HEK293 (cell line): ENCODE measurements at regions not wholly inside any gene's neighbourhood (a gene's known extent, or its start where the extent isn't known, plus 50 kb on each side); places are given as distances from the start of the nearest gene placed in this dataset.

Source experiments
- GLI2 ChIP-seq: fragments of 450-650 bp; formaldehyde crosslinking; IDR thresholded peaks from 2 replicates; pipeline ENCODE4; 2017; ENCODE audit warnings: missing biosample characterization, missing genetic modification characterization, low read depth, borderline replicate concordance
- GLI4 ChIP-seq: fragments of 450-650 bp; formaldehyde crosslinking; IDR thresholded peaks from 2 replicates; pipeline ENCODE4 v1.5.1; 2016; ENCODE audit warnings: missing biosample characterization, missing genetic modification characterization
- KLF1 ChIP-seq: fragments of 450-650 bp; formaldehyde crosslinking; IDR thresholded peaks from 2 replicates; pipeline ENCODE4 v1.5.1; 2016; ENCODE audit warnings: missing biosample characterization, missing genetic modification characterization
- KLF8 ChIP-seq: fragments of 450-650 bp; formaldehyde crosslinking; IDR thresholded peaks from 2 replicates; pipeline ENCODE4 v1.5.1; 2016; ENCODE audit warnings: missing biosample characterization, missing genetic modification characterization
- KLF9 ChIP-seq: fragments of 450-650 bp; formaldehyde crosslinking; IDR thresholded peaks from 2 replicates; pipeline ENCODE4 v1.5.1; 2016; ENCODE audit warnings: missing biosample characterization, missing genetic modification characterization, low read depth
- TRIM28 ChIP-seq: IDR thresholded peaks from 2 replicates; pipeline ENCODE4 v1.6.1; 2011; ENCODE audit warnings: low read length, control low read depth, borderline replicate concordance
- YY1 ChIP-seq: fragments of 450-650 bp; formaldehyde crosslinking; IDR thresholded peaks from 2 replicates; pipeline ENCODE4 v1.5.1; 2018; ENCODE audit warnings: missing biosample characterization, missing genetic modification characterization
- ZBTB20 ChIP-seq: fragments of 450-650 bp; formaldehyde crosslinking; IDR thresholded peaks from 2 replicates; pipeline ENCODE4 v1.5.1; 2016; ENCODE audit warnings: missing biosample characterization, missing genetic modification characterization
- ZNF138 ChIP-seq: fragments of 450-650 bp; formaldehyde crosslinking; IDR thresholded peaks from 2 replicates; pipeline ENCODE4 v1.5.1; 2016; ENCODE audit warnings: missing biosample characterization, missing genetic modification characterization, borderline replicate concordance
- ZNF155 ChIP-seq: fragments of 450-650 bp; formaldehyde crosslinking; IDR thresholded peaks from 2 replicates; pipeline ENCODE4 v1.5.1; 2016; ENCODE audit warnings: missing biosample characterization, missing genetic modification characterization
- ZNF221 ChIP-seq: fragments of 450-650 bp; formaldehyde crosslinking; IDR thresholded peaks from 2 replicates; pipeline ENCODE4 v1.5.1; 2017; ENCODE audit warnings: missing biosample characterization, missing genetic modification characterization, borderline replicate concordance
- ZNF274 ChIP-seq, 2 experiments: fragments of 200-500 bp in 1 of 2; fragments of 450-650 bp in 1 of 2; sonication (Bioruptor generic) in 1 of 2; formaldehyde crosslinking in 1 of 2; IDR thresholded peaks; 2 replicates each; pipeline versions ENCODE4 v1.5.1 to v1.6.1; 2014 to 2016; ENCODE audit warnings: borderline replicate concordance in 1 of 2, inconsistent platforms in 1 of 2, low read length in 1 of 2, missing biosample characterization in 1 of 2, missing genetic modification characterization in 1 of 2
- ZNF335 ChIP-seq: fragments of 450-650 bp; formaldehyde crosslinking; conservative IDR thresholded peaks from 2 replicates; pipeline ENCODE4 v1.5.1; 2016; ENCODE audit warnings: missing biosample characterization, missing genetic modification characterization
- ZNF350 ChIP-seq: fragments of 450-650 bp; formaldehyde crosslinking; IDR thresholded peaks from 2 replicates; pipeline ENCODE4 v1.5.0; 2017; ENCODE audit warnings: missing biosample characterization, mild to moderate bottlenecking, missing genetic modification characterization
- ZNF366 ChIP-seq: fragments of 450-650 bp; formaldehyde crosslinking; conservative IDR thresholded peaks from 2 replicates; pipeline ENCODE4 v1.5.1; 2016; ENCODE audit warnings: missing biosample characterization, missing genetic modification characterization
- ZNF394 ChIP-seq: fragments of 450-650 bp; formaldehyde crosslinking; IDR thresholded peaks from 2 replicates; pipeline ENCODE4 v1.5.1; 2016; ENCODE audit warnings: missing biosample characterization, missing genetic modification characterization, mild to moderate bottlenecking, moderate library complexity, borderline replicate concordance
- ZNF426 ChIP-seq: fragments of 450-650 bp; formaldehyde crosslinking; IDR thresholded peaks from 2 replicates; pipeline ENCODE4 v1.5.1; 2017; ENCODE audit warnings: missing biosample characterization, missing genetic modification characterization, mild to moderate bottlenecking, inconsistent platforms, moderate library complexity
- ZNF473 ChIP-seq: fragments of 450-650 bp; formaldehyde crosslinking; IDR thresholded peaks from 2 replicates; pipeline ENCODE4 v1.5.1; 2017; ENCODE audit warnings: missing biosample characterization, missing genetic modification characterization
- ZNF560 ChIP-seq: fragments of 450-650 bp; formaldehyde crosslinking; IDR thresholded peaks from 2 replicates; pipeline ENCODE4 v1.5.1; 2017; ENCODE audit warnings: missing biosample characterization, missing genetic modification characterization, borderline replicate concordance
- ZNF561 ChIP-seq: fragments of 450-650 bp; IDR thresholded peaks from 2 replicates; pipeline ENCODE4 v1.5.1; 2018; ENCODE audit warnings: missing biosample characterization, missing genetic modification characterization, borderline replicate concordance
- ZNF610 ChIP-seq: fragments of 450-650 bp; formaldehyde crosslinking; IDR thresholded peaks from 2 replicates; pipeline ENCODE4 v1.5.1; 2016; ENCODE audit warnings: missing biosample characterization, missing genetic modification characterization, borderline replicate concordance
- ZNF660 ChIP-seq: fragments of 450-650 bp; IDR thresholded peaks from 2 replicates; pipeline ENCODE4 v1.5.1; 2018; ENCODE audit warnings: missing biosample characterization, mild to moderate bottlenecking, missing genetic modification characterization
- ZNF768 ChIP-seq: fragments of 450-650 bp; formaldehyde crosslinking; IDR thresholded peaks from 2 replicates; pipeline ENCODE4 v1.5.1; 2018; ENCODE audit warnings: missing biosample characterization, mild to moderate bottlenecking, missing genetic modification characterization
- ZNF776 ChIP-seq: fragments of 450-650 bp; formaldehyde crosslinking; IDR thresholded peaks from 2 replicates; pipeline ENCODE4 v1.5.0; 2017; ENCODE audit warnings: missing biosample characterization, missing genetic modification characterization, borderline replicate concordance
- ZNF791 ChIP-seq: fragments of 450-650 bp; formaldehyde crosslinking; IDR thresholded peaks from 2 replicates; pipeline ENCODE4 v1.5.1; 2016; ENCODE audit warnings: missing biosample characterization, missing genetic modification characterization
- ZNF837 ChIP-seq: fragments of 450-650 bp; formaldehyde crosslinking; IDR thresholded peaks from 2 replicates; pipeline ENCODE4 v1.5.1; 2016; ENCODE audit warnings: missing biosample characterization, missing genetic modification characterization
- TF ChIP-seq, protein P1 (sequence below): fragments of 450-650 bp; formaldehyde crosslinking; IDR thresholded peaks from 2 replicates; pipeline ENCODE4 v1.5.1; 2016; ENCODE audit warnings: missing biosample characterization, missing genetic modification characterization, low read depth
- TF ChIP-seq, protein P2 (sequence below): fragments of 450-650 bp; formaldehyde crosslinking; IDR thresholded peaks from 2 replicates; pipeline ENCODE4 v1.5.1; 2017; ENCODE audit warnings: missing biosample characterization, missing genetic modification characterization
- TF ChIP-seq, protein P3 (sequence below): fragments of 450-650 bp; formaldehyde crosslinking; IDR thresholded peaks from 2 replicates; pipeline ENCODE4 v1.5.1; 2016; ENCODE audit warnings: missing biosample characterization, missing genetic modification characterization
- TF ChIP-seq, protein P4 (sequence below): fragments of 450-650 bp; formaldehyde crosslinking; IDR thresholded peaks from 2 replicates; pipeline ENCODE4 v1.5.1; 2017; ENCODE audit warnings: missing biosample characterization, missing genetic modification characterization
- TF ChIP-seq, protein P5 (sequence below): fragments of 450-650 bp; formaldehyde crosslinking; IDR thresholded peaks from 2 replicates; pipeline ENCODE4 v1.5.1; 2016; ENCODE audit warnings: missing biosample characterization, missing genetic modification characterization

DNA sequence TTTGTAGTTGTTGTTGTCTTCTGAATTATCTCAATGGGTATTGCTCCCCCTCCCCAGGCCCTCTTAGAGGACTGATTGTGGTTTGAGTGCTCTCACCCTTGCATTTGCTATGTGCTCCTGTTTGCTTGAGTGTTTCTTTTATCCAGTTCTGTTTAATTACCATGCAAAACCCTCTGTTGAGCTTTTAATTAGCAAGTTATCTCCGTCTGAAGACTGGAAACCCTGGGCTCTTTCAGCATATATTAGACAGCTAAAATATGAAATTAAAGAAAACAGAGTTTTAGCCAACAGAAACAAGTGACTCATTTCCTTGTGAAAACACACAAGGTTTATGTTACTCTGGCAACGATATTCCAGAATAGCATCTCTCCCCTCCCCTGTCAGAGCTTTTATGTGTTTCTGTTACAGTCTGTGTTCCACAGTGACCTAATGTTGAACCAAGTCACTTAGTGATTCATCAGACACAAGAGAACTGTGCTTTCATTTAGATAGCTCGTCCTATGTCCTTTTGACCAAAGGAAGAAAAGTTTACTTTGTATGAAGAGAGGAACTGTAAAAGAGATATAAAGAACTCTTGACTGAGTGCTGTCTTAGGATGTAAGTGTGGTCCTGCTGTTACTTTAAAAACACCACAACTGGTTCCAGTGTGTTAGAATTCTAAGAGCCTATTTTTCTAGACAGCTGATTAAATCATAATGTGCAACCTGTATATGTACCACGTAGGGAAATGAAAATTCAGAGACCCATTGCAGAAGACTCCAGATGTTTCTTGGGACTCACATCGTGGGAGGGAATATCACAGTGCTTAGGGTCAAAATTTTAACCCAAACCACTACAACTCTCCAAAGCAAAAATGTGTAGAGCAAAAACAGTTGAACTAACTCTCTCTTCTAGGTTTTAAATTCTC, 172.8 kb upstream of the RBMS1 start (continued):
- TF ChIP-seq, protein P1, sequence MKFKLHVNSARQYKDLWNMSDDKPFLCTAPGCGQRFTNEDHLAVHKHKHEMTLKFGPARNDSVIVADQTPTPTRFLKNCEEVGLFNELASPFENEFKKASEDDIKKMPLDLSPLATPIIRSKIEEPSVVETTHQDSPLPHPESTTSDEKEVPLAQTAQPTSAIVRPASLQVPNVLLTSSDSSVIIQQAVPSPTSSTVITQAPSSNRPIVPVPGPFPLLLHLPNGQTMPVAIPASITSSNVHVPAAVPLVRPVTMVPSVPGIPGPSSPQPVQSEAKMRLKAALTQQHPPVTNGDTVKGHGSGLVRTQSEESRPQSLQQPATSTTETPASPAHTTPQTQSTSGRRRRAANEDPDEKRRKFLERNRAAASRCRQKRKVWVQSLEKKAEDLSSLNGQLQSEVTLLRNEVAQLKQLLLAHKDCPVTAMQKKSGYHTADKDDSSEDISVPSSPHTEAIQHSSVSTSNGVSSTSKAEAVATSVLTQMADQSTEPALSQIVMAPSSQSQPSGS (tag by site-specific recombination): 0 out of 2 replicates have a peak, but pooled peaks have one; percentile 25
- TF ChIP-seq ZNF426 (tag by site-specific recombination) (no peak), ZNF138 (no peak), KLF8 (tag by site-specific recombination) (peak; percentile 38; the same call in 1 of the 2 replicates), ZNF837 (tag by site-specific recombination) (no peak), ZNF335 (tag by site-specific recombination) (peak; percentile 78), ZNF561 (peak; percentile 29; the same call in 1 of the 2 replicates), GLI2 (no peak), ZNF560 (tag by site-specific recombination) (no peak), ZNF366 (tag by site-specific recombination) (peak; percentile 64), ZNF473 (no peak), KLF9 (tag by site-specific recombination) (no peak), KLF1 (tag by site-specific recombination) (no peak), ZNF221 (tag by site-specific recombination) (no peak), ZNF155 (tag by site-specific recombination) (no peak), YY1 (no peak), ZNF768 (tag by site-specific recombination) (no peak), ZBTB20 (tag by site-specific recombination) (no peak), ZNF660 (tag by site-specific recombination) (0 out of 2 replicates have a peak, but pooled peaks have one; percentile 20), ZNF610 (tag by site-specific recombination) (no peak), ZNF274 (IDR thresholded peaks at IDR 0.05; ENCODE audit: low read length) (no peak), ZNF274 (tag by site-specific recombination; IDR thresholded peaks at IDR 0.05; ENCODE audit: borderline replicate concordance) (no peak), TRIM28 (peak; percentile 91; the same call in 1 of the 2 replicates), ZNF791 (tag by site-specific recombination) (no peak), ZNF394 (no peak), ZNF776 (tag by site-specific recombination) (no peak), GLI4 (tag by site-specific recombination) (no peak), ZNF350 (tag by site-specific recombination) (no peak)
- TF ChIP-seq, protein P2, sequence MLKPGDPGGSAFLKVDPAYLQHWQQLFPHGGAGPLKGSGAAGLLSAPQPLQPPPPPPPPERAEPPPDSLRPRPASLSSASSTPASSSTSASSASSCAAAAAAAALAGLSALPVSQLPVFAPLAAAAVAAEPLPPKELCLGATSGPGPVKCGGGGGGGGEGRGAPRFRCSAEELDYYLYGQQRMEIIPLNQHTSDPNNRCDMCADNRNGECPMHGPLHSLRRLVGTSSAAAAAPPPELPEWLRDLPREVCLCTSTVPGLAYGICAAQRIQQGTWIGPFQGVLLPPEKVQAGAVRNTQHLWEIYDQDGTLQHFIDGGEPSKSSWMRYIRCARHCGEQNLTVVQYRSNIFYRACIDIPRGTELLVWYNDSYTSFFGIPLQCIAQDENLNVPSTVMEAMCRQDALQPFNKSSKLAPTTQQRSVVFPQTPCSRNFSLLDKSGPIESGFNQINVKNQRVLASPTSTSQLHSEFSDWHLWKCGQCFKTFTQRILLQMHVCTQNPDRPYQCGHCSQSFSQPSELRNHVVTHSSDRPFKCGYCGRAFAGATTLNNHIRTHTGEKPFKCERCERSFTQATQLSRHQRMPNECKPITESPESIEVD (tag by site-specific recombination): peak; percentile 95
- TF ChIP-seq, protein P3, sequence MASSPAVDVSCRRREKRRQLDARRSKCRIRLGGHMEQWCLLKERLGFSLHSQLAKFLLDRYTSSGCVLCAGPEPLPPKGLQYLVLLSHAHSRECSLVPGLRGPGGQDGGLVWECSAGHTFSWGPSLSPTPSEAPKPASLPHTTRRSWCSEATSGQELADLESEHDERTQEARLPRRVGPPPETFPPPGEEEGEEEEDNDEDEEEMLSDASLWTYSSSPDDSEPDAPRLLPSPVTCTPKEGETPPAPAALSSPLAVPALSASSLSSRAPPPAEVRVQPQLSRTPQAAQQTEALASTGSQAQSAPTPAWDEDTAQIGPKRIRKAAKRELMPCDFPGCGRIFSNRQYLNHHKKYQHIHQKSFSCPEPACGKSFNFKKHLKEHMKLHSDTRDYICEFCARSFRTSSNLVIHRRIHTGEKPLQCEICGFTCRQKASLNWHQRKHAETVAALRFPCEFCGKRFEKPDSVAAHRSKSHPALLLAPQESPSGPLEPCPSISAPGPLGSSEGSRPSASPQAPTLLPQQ (tag by site-specific recombination): 0 out of 2 replicates have a peak, but pooled peaks have one; percentile 18
- TF ChIP-seq, protein P4, sequence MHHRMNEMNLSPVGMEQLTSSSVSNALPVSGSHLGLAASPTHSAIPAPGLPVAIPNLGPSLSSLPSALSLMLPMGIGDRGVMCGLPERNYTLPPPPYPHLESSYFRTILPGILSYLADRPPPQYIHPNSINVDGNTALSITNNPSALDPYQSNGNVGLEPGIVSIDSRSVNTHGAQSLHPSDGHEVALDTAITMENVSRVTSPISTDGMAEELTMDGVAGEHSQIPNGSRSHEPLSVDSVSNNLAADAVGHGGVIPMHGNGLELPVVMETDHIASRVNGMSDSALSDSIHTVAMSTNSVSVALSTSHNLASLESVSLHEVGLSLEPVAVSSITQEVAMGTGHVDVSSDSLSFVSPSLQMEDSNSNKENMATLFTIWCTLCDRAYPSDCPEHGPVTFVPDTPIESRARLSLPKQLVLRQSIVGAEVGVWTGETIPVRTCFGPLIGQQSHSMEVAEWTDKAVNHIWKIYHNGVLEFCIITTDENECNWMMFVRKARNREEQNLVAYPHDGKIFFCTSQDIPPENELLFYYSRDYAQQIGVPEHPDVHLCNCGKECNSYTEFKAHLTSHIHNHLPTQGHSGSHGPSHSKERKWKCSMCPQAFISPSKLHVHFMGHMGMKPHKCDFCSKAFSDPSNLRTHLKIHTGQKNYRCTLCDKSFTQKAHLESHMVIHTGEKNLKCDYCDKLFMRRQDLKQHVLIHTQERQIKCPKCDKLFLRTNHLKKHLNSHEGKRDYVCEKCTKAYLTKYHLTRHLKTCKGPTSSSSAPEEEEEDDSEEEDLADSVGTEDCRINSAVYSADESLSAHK (tag by site-specific recombination): peak; percentile 81
- TF ChIP-seq, protein P5, sequence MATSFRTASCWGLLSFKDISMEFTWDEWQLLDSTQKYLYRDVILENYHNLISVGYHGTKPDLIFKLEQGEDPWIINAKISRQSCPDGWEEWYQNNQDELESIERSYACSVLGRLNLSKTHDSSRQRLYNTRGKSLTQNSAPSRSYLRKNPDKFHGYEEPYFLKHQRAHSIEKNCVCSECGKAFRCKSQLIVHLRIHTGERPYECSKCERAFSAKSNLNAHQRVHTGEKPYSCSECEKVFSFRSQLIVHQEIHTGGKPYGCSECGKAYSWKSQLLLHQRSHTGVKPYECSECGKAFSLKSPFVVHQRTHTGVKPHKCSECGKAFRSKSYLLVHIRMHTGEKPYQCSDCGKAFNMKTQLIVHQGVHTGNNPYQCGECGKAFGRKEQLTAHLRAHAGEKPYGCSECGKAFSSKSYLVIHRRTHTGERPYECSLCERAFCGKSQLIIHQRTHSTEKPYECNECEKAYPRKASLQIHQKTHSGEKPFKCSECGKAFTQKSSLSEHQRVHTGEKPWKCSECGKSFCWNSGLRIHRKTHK (tag by site-specific recombination): no peak
